ENCODE measurements at regions not wholly inside any gene's neighbourhood (a gene's known extent, or its start where the extent isn't known, plus 50 kb on each side); places are given as distances from the start of the nearest gene placed in this dataset.

DNA sequence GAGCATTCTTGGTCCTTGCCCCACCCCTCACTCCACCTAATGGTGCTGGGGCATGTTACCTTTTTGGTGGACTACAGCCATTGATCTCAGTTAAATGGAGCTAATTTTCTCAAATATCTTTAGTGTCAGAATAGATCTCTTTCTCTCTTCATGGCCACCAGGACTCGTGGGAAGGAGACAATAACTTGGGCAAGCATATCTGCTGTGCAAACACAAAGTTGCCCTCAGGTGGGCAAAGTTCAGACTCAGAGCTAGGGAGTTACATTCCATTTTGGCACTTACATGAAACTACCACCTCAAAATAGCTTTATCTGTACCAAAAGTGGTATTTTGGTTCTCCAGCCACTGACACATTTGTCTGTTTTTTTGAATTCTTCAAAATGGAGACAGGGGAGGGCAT is 671.9 kb upstream of the KLF4 start:
- DNase-seq (ENCODE audit: low spot score) (no peak), FAIRE-seq (no peak)

DNA sequence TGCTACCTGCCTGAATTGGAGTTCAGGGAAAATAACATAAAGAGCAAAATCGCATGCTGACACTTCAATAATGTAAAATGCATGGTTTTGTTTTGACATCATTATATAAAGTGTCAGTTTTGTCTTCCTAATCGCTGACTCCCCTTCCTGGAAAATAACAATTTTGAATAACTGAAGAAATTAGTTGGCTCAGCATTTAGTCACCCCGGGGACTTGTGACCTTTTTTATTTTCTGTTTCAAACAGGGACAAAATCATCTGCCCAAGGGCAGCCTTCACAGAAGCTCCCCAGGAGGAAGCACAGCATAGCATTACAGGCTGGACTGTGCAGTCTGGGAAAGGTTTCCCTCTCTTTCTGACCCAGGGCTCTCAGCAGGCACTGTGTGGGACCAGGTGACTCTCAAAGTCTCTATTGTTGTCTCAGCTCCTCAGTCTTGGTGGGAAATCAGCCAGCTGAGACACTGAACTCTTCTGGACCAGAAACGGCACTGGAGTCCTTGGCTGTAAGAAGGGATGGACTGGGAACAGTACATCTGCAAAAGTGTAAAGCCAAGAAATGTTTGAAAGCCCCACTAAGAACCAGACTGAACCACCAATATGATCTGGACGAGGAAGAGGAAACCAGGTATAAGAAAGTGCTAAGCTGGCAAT is 671.3 kb upstream of the KLF4 start:
- DNase-seq (ENCODE audit: low spot score) (no peak), FAIRE-seq (no peak)

- FAIRE-seq = no peak
- no peak for DNase-seq (ENCODE audit: low spot score)
Measured at GRCh38 chr9:108160039-108160438, 670.5 kb upstream of the KLF4 start.

DNA sequence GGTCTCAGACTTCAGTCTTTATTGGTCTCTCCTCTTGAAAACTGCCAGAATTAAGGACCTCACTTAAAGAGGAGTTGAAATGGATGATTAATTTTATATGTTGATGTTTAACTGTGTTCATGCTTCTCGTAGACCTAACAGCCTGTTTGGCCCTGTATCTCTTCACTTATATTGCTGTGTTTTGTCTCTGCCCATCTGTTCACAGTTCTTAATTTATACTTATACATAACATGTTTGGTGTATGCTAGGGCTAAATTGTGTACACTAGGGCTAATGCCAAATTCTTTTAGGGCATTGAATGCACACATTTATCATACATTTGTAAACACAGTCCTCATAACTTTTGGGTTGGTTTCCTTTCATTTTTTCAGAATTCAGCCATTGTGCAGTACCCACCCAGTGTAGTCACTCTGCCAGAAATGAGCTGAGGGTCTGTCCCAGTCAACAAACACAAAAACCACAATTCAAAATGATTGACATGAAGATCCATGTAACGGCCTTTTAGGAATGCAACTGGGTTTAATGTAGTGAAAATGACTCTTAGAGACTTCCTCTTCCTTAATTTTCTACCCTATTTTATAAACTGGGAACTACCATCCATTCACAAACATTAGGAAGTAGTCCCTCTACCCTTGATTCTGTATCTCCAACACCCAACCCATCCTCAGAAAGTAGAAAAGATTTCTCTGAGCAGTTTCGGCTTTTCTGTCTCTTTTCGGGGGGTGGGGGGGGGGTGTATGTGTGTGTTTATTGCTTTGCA is 668.8 kb upstream of the KLF4 start:
- DNase-seq (ENCODE audit: low spot score) = no peak
- no peak for FAIRE-seq

GRCh38 chr9:108156270-108156998 is 666.9 kb upstream of the KLF4 start:
- no peak for DNase-seq (ENCODE audit: low spot score)
- no peak for FAIRE-seq

GRCh38 chr9:108153416-108153815 is 663.8 kb upstream of the KLF4 start:
- DNase-seq (ENCODE audit: low spot score) (no peak), FAIRE-seq (no peak)

- DNase-seq (ENCODE audit: low spot score) (no peak), FAIRE-seq (no peak)
Measured at GRCh38 chr9:108150736-108151586, 661.4 kb upstream of the KLF4 start.

- DNase-seq (ENCODE audit: low spot score) = no peak
- FAIRE-seq = no peak
Measured at GRCh38 chr9:108149326-108149725, 659.8 kb upstream of the KLF4 start.

- DNase-seq (ENCODE audit: low spot score) (no peak), FAIRE-seq (no peak)
Measured at GRCh38 chr9:108142504-108143201, 653.1 kb upstream of the KLF4 start.

DNA sequence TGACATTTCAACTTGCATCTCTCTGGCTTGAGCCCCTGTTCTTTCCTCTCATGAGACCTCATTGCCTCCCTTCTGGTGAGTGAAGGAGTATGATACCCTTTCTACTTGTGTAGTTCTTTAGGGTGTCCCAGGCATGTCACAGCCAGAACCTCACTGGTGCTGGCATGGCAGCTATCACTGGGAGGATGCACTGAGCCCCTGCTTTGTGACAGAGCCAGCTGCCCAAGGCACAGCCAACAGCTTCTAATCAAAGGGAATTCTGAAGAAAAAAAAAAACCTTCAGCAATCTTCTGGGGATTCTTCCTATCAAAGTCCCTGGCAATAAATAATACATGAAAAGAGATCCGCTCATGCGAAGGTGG is 652.6 kb upstream of the KLF4 start:
- DNase-seq (ENCODE audit: low spot score) (no peak), FAIRE-seq (no peak)

GRCh38 chr9:108139900-108140299 is 650.3 kb upstream of the KLF4 start:
- DNase-seq (ENCODE audit: low spot score) (no peak), FAIRE-seq (no peak)

- DNase-seq (ENCODE audit: low spot score) = no peak
- no peak for FAIRE-seq
Measured at GRCh38 chr9:108138516-108138915, 648.9 kb upstream of the KLF4 start.

DNA sequence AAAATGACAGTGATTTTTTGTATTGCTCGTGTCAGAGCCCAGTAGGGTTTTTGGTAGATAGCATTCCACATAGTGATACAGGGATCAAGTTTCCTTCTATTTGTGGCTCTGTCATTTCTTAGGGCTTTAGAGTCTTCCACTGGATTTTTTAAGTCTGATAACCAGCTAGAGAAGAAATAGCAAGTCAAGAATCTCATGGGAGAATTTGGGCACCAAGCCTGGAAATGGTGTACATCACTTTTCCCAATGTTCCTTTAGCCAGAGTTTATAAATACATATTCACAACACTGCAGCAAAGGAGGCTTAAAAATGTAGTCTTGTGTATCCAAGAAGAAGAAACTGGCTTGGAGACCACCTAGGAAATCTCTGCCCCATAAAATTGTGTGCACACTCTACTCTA is 647.1 kb upstream of the KLF4 start:
- no peak for FAIRE-seq
- no peak for DNase-seq (ENCODE audit: low spot score)

GRCh38 chr9:108134486-108135128 is 645.0 kb upstream of the KLF4 start:
- no peak for DNase-seq (ENCODE audit: low spot score)
- no peak for FAIRE-seq

DNA sequence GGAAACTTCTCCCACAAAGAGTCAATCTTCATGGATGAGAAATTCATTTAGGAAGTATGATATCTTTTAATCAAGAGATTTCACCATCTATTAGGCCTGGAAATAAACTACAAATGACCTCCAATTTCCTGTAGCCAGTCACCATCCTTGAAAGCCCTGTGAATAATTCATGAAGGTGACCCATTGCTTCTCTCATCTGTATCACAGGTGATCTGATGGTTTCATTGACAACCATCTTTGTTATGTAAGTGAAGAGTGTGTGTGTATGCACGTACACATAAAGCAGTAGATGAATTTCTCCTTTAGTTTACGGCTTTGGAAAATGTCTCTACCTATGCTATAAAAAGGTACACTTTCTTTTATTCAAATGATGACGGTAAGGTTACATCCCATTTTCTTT is 644.1 kb upstream of the KLF4 start:
- FAIRE-seq = no peak

DNA sequence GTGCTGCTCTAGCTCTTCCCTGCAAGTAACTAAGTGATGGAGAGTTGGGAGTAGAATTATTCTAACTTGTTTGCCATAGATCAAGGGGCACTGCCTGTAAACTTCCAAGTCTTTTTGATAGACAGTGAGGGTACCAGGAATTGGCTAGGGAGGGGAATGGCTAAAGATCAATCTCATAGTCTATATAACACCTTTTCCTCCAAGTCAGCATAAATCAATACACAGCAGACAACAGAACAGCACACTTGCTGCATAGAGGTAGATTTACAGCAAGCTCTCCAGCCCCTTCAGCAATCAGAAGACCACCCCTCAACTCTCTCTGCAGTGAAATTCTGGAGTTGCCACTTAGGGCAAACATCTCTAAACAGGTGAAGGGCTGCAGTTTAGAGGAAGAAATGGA is 643.5 kb upstream of the KLF4 start:
- FAIRE-seq (no peak), DNase-seq (ENCODE audit: low spot score) (no peak)

More for the DNA sequence above, 644.1 kb upstream of the KLF4 start:
- no peak for DNase-seq (ENCODE audit: low spot score)

DNA sequence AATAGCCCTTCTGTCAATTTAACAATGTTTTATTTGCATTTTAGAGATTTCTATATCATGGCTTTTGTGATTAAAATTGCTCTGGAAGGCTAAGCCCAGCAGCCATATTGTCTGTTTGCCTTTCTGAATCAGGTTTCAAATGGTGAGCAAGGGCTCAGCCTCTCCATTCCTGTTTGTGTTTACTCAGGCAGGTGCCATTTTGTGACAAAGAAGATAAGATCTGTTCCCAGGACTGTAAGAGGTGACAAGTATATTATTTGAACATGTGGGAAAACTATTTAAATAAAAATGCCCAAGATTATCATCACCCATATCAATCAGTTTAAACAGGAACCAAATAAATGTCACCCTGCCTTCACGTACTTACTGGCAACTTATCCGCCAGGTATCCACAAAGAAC is 641.3 kb upstream of the KLF4 start:
- DNase-seq (ENCODE audit: low spot score) = no peak
- no peak for FAIRE-seq

DNA sequence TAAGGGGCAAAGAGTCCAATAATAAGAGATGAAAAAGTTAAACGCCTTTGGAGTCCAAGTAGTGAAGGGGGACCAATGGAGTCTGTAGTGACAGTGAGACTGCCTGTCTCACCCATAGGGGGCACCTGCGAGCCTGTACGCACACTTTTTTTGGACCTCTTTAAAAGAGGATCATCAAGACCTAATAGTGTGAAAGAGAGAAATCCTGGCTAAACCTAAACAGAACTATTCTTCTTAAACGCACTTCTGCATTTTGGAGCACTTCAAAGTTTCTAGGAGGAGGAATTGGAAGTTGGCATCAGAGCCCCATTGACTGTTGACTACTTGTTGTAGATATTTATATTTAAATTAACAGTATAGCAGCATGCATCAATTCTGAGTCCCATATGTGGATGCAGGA is 636.1 kb upstream of the KLF4 start:
- DNase-seq (ENCODE audit: low spot score) (no peak), FAIRE-seq (no peak)

DNA sequence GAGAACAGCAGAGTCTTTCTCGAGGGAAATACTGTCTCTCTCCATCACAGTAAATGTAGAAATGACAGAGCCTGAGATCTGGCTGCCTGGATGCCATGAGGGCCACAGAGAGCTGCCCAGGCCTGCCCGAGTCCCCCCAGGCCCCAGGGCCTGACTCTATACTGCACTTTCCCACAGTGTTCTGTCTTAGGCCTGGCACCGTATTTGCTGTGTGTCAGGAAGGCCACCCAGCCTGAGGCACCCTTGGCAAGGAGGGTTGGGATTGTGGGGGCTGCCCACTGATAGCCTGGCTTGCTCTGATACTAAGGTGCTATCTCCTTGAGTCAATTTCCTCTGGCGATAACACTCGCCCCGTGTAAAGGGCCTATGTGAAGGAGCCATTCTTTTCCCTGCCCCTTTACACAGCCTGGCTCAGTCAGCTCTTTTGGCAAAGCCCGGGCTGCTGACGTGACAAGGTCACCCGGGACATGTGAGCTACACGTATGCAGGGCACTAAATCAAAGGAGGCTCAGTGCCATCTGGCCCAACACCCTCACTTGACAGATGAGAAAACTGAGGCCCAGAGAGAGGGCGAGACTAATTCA is 630.1 kb upstream of the KLF4 start:
- FAIRE-seq (no peak), DNase-seq (ENCODE audit: low spot score) (no peak)

- DNase-seq (ENCODE audit: low spot score) (no peak), FAIRE-seq (no peak)
Measured at GRCh38 chr9:108117795-108118194, 628.2 kb upstream of the KLF4 start.

Measured in urothelium cell line (cell line).